Suprapubic skin (tissue), 3 donors: ENCODE measurements at regions not wholly inside any gene's neighbourhood (a gene's known extent, or its start where the extent isn't known, plus 50 kb on each side); places are given as distances from the start of the nearest gene placed in this dataset.

ENCODE experiments used
- CTCF ChIP-seq, 2 donors: fragments of 200-600 bp in 1 of 2; fragments of 450-650 bp in 1 of 2; sonication (generic) in 1 of 2; IDR thresholded peaks; one replicate each; pipeline ENCODE4 v1.5.1; 2016 to 2019; ENCODE audit warnings: antibody characterized with exemption in 2 of 2, mild to moderate bottlenecking in 1 of 2, moderate library complexity in 1 of 2
- POLR2AphosphoS5 ChIP-seq, 3 donors: sonication (generic); formaldehyde crosslinking; IDR thresholded peaks; one replicate each; pipeline ENCODE4 v1.6.1; 2017; ENCODE audit warnings: antibody characterized with exemption in 3 of 3

- TF ChIP-seq POLR2AphosphoS5 (IDR thresholded peaks at IDR 0.05) = no peak
- TF ChIP-seq CTCF (IDR thresholded peaks at IDR 0.05) = no peak
Measured at GRCh38 chr20:11509776-11510175, 407.9 kb upstream of the BTBD3 start.
